ENCODE measurements at regions not wholly inside any gene's neighbourhood (a gene's known extent, or its start where the extent isn't known, plus 50 kb on each side); places are given as distances from the start of the nearest gene placed in this dataset.

- H3K36me3 Mint-ChIP-seq, result no peaks in the 10 kb centered on the region
These were observed 150.0 kb upstream of the EPB41L3 start for GRCh38 chr18:5693699-5694294.

GRCh38 chr18:5678779-5679406 lies 135.1 kb upstream of the EPB41L3 start:
- Mint-ChIP-seq H3K4me1 (no peaks in the 10 kb centered on the region), H3K36me3 (no peaks in the 10 kb centered on the region), H3K4me3 (no peak overlapping the region), H3K27me3 (peaks cover 5% of the 10 kb centered on the region), H3K27ac (no peak overlapping the region), H3K9me3 (no peaks in the 10 kb centered on the region)
- DNase-seq, result no peak

More at GRCh38 chr18:5693699-5694294, 150.0 kb upstream of the EPB41L3 start:
- DNase-seq, result no peak
- Mint-ChIP-seq H3K4me3 (no peak overlapping the region), H3K9me3 (peaks cover 7% of the 10 kb centered on the region), H3K27ac (no peak overlapping the region), H3K27me3 (peaks cover 13% of the 10 kb centered on the region), H3K4me1 (no peaks in the 10 kb centered on the region)

- no peak overlapping the region for H3K4me3 Mint-ChIP-seq
- H3K27me3 Mint-ChIP-seq, result peaks cover 5% of the 10 kb centered on the region
- H3K4me1 Mint-ChIP-seq, result no peaks in the 10 kb centered on the region
- H3K27ac Mint-ChIP-seq, result no peak overlapping the region
- no peak for DNase-seq
- no peaks in the 10 kb centered on the region for H3K36me3 Mint-ChIP-seq
- no peaks in the 10 kb centered on the region for H3K9me3 Mint-ChIP-seq
These were observed 134.5 kb upstream of the EPB41L3 start for GRCh38 chr18:5678278-5678677.

- Mint-ChIP-seq H3K4me3 (no peak overlapping the region), H3K27me3 (no peaks in the 10 kb centered on the region), H3K4me1 (no peaks in the 10 kb centered on the region), H3K9me3 (no peaks in the 10 kb centered on the region), H3K27ac (no peak overlapping the region), H3K36me3 (no peaks in the 10 kb centered on the region)
- no peak for DNase-seq
These were observed 129.8 kb upstream of the EPB41L3 start for GRCh38 chr18:5673616-5674015.

- Mint-ChIP-seq H3K27ac (no peak overlapping the region), H3K36me3 (no peaks in the 10 kb centered on the region), H3K27me3 (no peaks in the 10 kb centered on the region), H3K4me3 (no peak overlapping the region), H3K9me3 (no peaks in the 10 kb centered on the region), H3K4me1 (no peaks in the 10 kb centered on the region)
- no peak for DNase-seq
These were observed 125.8 kb upstream of the EPB41L3 start for GRCh38 chr18:5669585-5669984.

GRCh38 chr18:5668087-5668715 lies 124.4 kb upstream of the EPB41L3 start:
- Mint-ChIP-seq H3K27ac (no peak overlapping the region), H3K4me1 (no peaks in the 10 kb centered on the region), H3K4me3 (no peak overlapping the region), H3K9me3 (no peaks in the 10 kb centered on the region), H3K36me3 (no peaks in the 10 kb centered on the region), H3K27me3 (no peaks in the 10 kb centered on the region)
- DNase-seq, result no peak

GRCh38 chr18:5667356-5667755 lies 123.6 kb upstream of the EPB41L3 start:
- Mint-ChIP-seq H3K36me3 (no peaks in the 10 kb centered on the region), H3K27me3 (no peaks in the 10 kb centered on the region), H3K9me3 (no peaks in the 10 kb centered on the region), H3K4me1 (no peaks in the 10 kb centered on the region), H3K27ac (no peak overlapping the region), H3K4me3 (no peak overlapping the region)
- DNase-seq, result no peak

GRCh38 chr18:5662586-5663090 lies 118.8 kb upstream of the EPB41L3 start:
- H3K4me3 Mint-ChIP-seq, result no peak overlapping the region
- no peak for DNase-seq
- H3K36me3 Mint-ChIP-seq, result no peaks in the 10 kb centered on the region
- H3K9me3 Mint-ChIP-seq, result no peaks in the 10 kb centered on the region
- peaks cover under 1% of the 10 kb centered on the region for H3K27me3 Mint-ChIP-seq
- no peaks in the 10 kb centered on the region for H3K4me1 Mint-ChIP-seq
- H3K27ac Mint-ChIP-seq, result no peak overlapping the region

GRCh38 chr18:5661179-5661578 lies 117.4 kb upstream of the EPB41L3 start:
- no peak for DNase-seq
- H3K27ac Mint-ChIP-seq, result no peak overlapping the region
- H3K27me3 Mint-ChIP-seq, result peaks cover 11% of the 10 kb centered on the region
- no peak overlapping the region for H3K4me3 Mint-ChIP-seq
- H3K9me3 Mint-ChIP-seq, result no peaks in the 10 kb centered on the region
- H3K36me3 Mint-ChIP-seq, result no peaks in the 10 kb centered on the region
- H3K4me1 Mint-ChIP-seq, result no peaks in the 10 kb centered on the region

- Mint-ChIP-seq H3K36me3 (no peaks in the 10 kb centered on the region), H3K27ac (no peak overlapping the region)
- DNase-seq, result no peak
These were observed 110.0 kb upstream of the EPB41L3 start for GRCh38 chr18:5653802-5654201.

GRCh38 chr18:5651736-5652135 lies 107.9 kb upstream of the EPB41L3 start:
- no peak for DNase-seq
- Mint-ChIP-seq H3K27me3 (peaks cover 3% of the 10 kb centered on the region), H3K36me3 (no peaks in the 10 kb centered on the region), H3K4me3 (no peak overlapping the region), H3K27ac (no peak overlapping the region), H3K9me3 (no peaks in the 10 kb centered on the region), H3K4me1 (no peaks in the 10 kb centered on the region)

More at GRCh38 chr18:5653802-5654201, 110.0 kb upstream of the EPB41L3 start:
- peaks cover 11% of the 10 kb centered on the region for H3K27me3 Mint-ChIP-seq
- H3K4me1 Mint-ChIP-seq, result no peaks in the 10 kb centered on the region
- H3K4me3 Mint-ChIP-seq, result no peak overlapping the region
- H3K9me3 Mint-ChIP-seq, result no peaks in the 10 kb centered on the region

- Mint-ChIP-seq H3K36me3 (no peaks in the 10 kb centered on the region), H3K27ac (no peak overlapping the region), H3K4me3 (no peak overlapping the region), H3K4me1 (no peaks in the 10 kb centered on the region), H3K27me3 (peaks cover 6% of the 10 kb centered on the region), H3K9me3 (no peaks in the 10 kb centered on the region)
- no peak for DNase-seq
These were observed 105.6 kb upstream of the EPB41L3 start for GRCh38 chr18:5649439-5649838.

- peaks cover 18% of the 10 kb centered on the region for H3K27me3 Mint-ChIP-seq
- DNase-seq, result no peak
- no peaks in the 10 kb centered on the region for H3K36me3 Mint-ChIP-seq
- no peaks in the 10 kb centered on the region for H3K9me3 Mint-ChIP-seq
- no peaks in the 10 kb centered on the region for H3K4me1 Mint-ChIP-seq
- H3K4me3 Mint-ChIP-seq, result no peak overlapping the region
- no peak overlapping the region for H3K27ac Mint-ChIP-seq
These were observed 102.9 kb upstream of the EPB41L3 start for GRCh38 chr18:5646739-5647138.

GRCh38 chr18:5643288-5643687 lies 99.5 kb upstream of the EPB41L3 start:
- H3K4me3 Mint-ChIP-seq, result no peak overlapping the region
- no peaks in the 10 kb centered on the region for H3K9me3 Mint-ChIP-seq
- no peaks in the 10 kb centered on the region for H3K36me3 Mint-ChIP-seq
- peaks cover 22% of the 10 kb centered on the region for H3K27me3 Mint-ChIP-seq
- H3K4me1 Mint-ChIP-seq, result no peaks in the 10 kb centered on the region
- DNase-seq, result no peak
- H3K27ac Mint-ChIP-seq, result no peak overlapping the region

- peaks cover 32% of the 10 kb centered on the region for H3K27me3 Mint-ChIP-seq
- no peaks in the 10 kb centered on the region for H3K36me3 Mint-ChIP-seq
- H3K4me3 Mint-ChIP-seq, result no peak overlapping the region
- DNase-seq, result no peak
- H3K27ac Mint-ChIP-seq, result no peak overlapping the region
- H3K9me3 Mint-ChIP-seq, result no peaks in the 10 kb centered on the region
- no peaks in the 10 kb centered on the region for H3K4me1 Mint-ChIP-seq
These were observed 97.1 kb upstream of the EPB41L3 start for GRCh38 chr18:5640939-5641338.

GRCh38 chr18:5639131-5639530 lies 95.3 kb upstream of the EPB41L3 start:
- Mint-ChIP-seq H3K36me3 (no peaks in the 10 kb centered on the region), H3K27ac (no peak overlapping the region), H3K4me1 (no peaks in the 10 kb centered on the region), H3K27me3 (peaks cover 29% of the 10 kb centered on the region), H3K4me3 (no peak overlapping the region), H3K9me3 (no peaks in the 10 kb centered on the region)
- no peak for DNase-seq
